Adrenal gland (tissue), 9 donors: ENCODE measurements at regions not wholly inside any gene's neighbourhood (a gene's known extent, or its start where the extent isn't known, plus 50 kb on each side); places are given as distances from the start of the nearest gene placed in this dataset.

ENCODE experiments used
- DNase-seq, 7 donors: peaks; one replicate each; pipeline ENCODE4 v3.0.0-alpha.2; 2019 to 2020
- H3K27ac ChIP-seq, 5 donors: fragments of 200-600 bp; sonication (generic) in 4 of 5; 1 replicate in 3 of 5; 2 replicates in 2 of 5; pipeline versions ENCODE4 v1.5.1 to v1.8.0; 2016 to 2020; ENCODE audit warnings: mild to moderate bottlenecking in 1 of 5
- H3K27me3 ChIP-seq: fragments of 200-600 bp; 2 replicates; pipeline ENCODE4 v1.8.0; 2021
- H3K36me3 ChIP-seq, 2 donors: fragments of 200-600 bp; replicated peaks in 1 of 2; 1 replicate in 1 of 2; 2 replicates in 1 of 2; pipeline versions ENCODE4 v1.5.1 to v1.8.0; 2018 to 2022
- H3K4me1 ChIP-seq, 2 donors: fragments of 200-600 bp; replicated peaks in 1 of 2; 1 replicate in 1 of 2; 2 replicates in 1 of 2; pipeline versions ENCODE4 v1.5.1 to v1.8.0; 2018 to 2021
- H3K4me3 ChIP-seq, 4 donors: fragments of 200-600 bp; sonication (generic) in 3 of 4; one replicate each; pipeline ENCODE4 v1.5.1; 2016 to 2018
- H3K9me3 ChIP-seq, 3 donors: fragments of 200-600 bp; sonication (generic) in 1 of 3; replicated peaks in 1 of 3; 1 replicate in 2 of 3; 2 replicates in 1 of 3; pipeline versions ENCODE4 v1.5.1 to v1.8.0; 2016 to 2021
- CTCF ChIP-seq, 6 experiments: fragments of 450-650 bp in 4 of 6; fragments of 200-600 bp in 2 of 6; sonication (generic) in 1 of 6; IDR thresholded peaks; 1 replicate in 5 of 6; 2 replicates in 1 of 6; pipeline versions ENCODE4 v1.5.1 to v1.8.0; 2016 to 2021; ENCODE audit warnings: antibody characterized with exemption in 6 of 6, mild to moderate bottlenecking in 2 of 6, moderate library complexity in 1 of 6
- POLR2A ChIP-seq, 2 donors: fragments of 450-650 bp; IDR thresholded peaks; one replicate each; pipeline ENCODE4 v1.6.1; 2017; ENCODE audit warnings: antibody characterized with exemption in 2 of 2, mild to moderate bottlenecking in 2 of 2, moderate library complexity in 1 of 2
- WGBS, 4 donors: extraction: QIAGEN DNeasy Blood & Tissue Kit in 2 of 4; methylation state at CpG; one replicate each; pipeline versions ENCODE4 v1.1.5 to v1.1.7; 2013 to 2017; 5-methylcytosine and 5-hydroxymethylcytosine counted together
- intact Hi-C, 2 donors: fragments of 100-400 bp; cut with DNase I; formaldehyde crosslinking; loops; one replicate each; pipeline versions ENCODE4 v1.14.1 to v1.15.0; 2022 to 2023
- donor health status: healthy with polysubstance abuse.
- donor health status: Bipolar disorder and iron deficiency.
- donor health status: DM: yes; HTN: yes; CAD: no.
- donor health status: DM: no; HTN: no; CAD: no.
- donor health status: DM: no; HTN: no; CAD: no.

GRCh38 chr7:20929199-20929598 lies 142.5 kb upstream of the SP8 start:
- no peak for DNase-seq
- no peak overlapping the region for H3K4me3 ChIP-seq
- 83 to 93% (median 88%) methylated on average over 4 of the region's 4 CpGs for WGBS, 4 donors
- H3K27ac ChIP-seq = no peak overlapping the region
- no peak for TF ChIP-seq POLR2A (IDR thresholded peaks at IDR 0.05)
- no peak for TF ChIP-seq CTCF (IDR thresholded peaks at IDR 0.05)
- H3K27me3 ChIP-seq = no peaks in the 10 kb centered on the region
- no peaks in the 10 kb centered on the region for H3K36me3 ChIP-seq
- H3K4me1 ChIP-seq = no peaks in the 10 kb centered on the region
- intact Hi-C loops = no loop called here
- H3K9me3 ChIP-seq = no peaks in the 10 kb centered on the region

GRCh38 chr7:20931739-20932138 lies 145.1 kb upstream of the SP8 start:
- intact Hi-C loops = no loop called here
- H3K36me3 ChIP-seq = no peaks in the 10 kb centered on the region
- H3K4me3 ChIP-seq = no peak overlapping the region
- no peaks in the 10 kb centered on the region for H3K27me3 ChIP-seq
- WGBS, 4 donors = 86 to 94% (median 92%) methylated on average over 3 of the region's 3 CpGs
- no peaks in the 10 kb centered on the region for H3K4me1 ChIP-seq
- no peak for DNase-seq
- TF ChIP-seq POLR2A (IDR thresholded peaks at IDR 0.05) (no peak), CTCF (IDR thresholded peaks at IDR 0.05) (no peak)
- H3K27ac ChIP-seq = no peak overlapping the region
- H3K9me3 ChIP-seq = no peaks in the 10 kb centered on the region

GRCh38 chr7:20932785-20933527 lies 146.3 kb upstream of the SP8 start:
- H3K4me3 ChIP-seq = no peak overlapping the region
- H3K36me3 ChIP-seq = no peaks in the 10 kb centered on the region
- no peak for DNase-seq
- no peaks in the 10 kb centered on the region for H3K4me1 ChIP-seq
- intact Hi-C loops = no loop called here
- H3K27me3 ChIP-seq = no peaks in the 10 kb centered on the region
- 57 to 63% (median 62%) methylated on average over 7 of the region's 7 CpGs for WGBS, 4 donors
- TF ChIP-seq CTCF (IDR thresholded peaks at IDR 0.05) (no peak), POLR2A (IDR thresholded peaks at IDR 0.05) (no peak)
- no peak overlapping the region for H3K27ac ChIP-seq
- no peaks in the 10 kb centered on the region for H3K9me3 ChIP-seq

- Histone ChIP-seq H3K9me3 (no peaks in the 10 kb centered on the region), H3K4me3 (no peak overlapping the region), H3K36me3 (no peaks in the 10 kb centered on the region), H3K4me1 (no peaks in the 10 kb centered on the region), H3K27me3 (no peaks in the 10 kb centered on the region), H3K27ac (no peak overlapping the region)
- no peak for TF ChIP-seq POLR2A (IDR thresholded peaks at IDR 0.05)
- TF ChIP-seq CTCF (IDR thresholded peaks at IDR 0.05) = no peak
- 24 to 46% (median 31%) methylated on average over 2 of the region's 2 CpGs for WGBS, 4 donors
- DNase-seq = no peak
- intact Hi-C loops = no loop called here
These were observed 158.8 kb upstream of the SP8 start for GRCh38 chr7:20945451-20945850.
